GM12864 (cell line): ENCODE measurements at regions not wholly inside any gene's neighbourhood (a gene's known extent, or its start where the extent isn't known, plus 50 kb on each side); places are given as distances from the start of the nearest gene placed in this dataset.

Source experiments
- DNase-seq: peaks from one replicate; pipeline ENCODE4 v3.0.0-alpha.2; 2011; ENCODE audit warnings: low read depth
- H3K4me3 ChIP-seq: 2 replicates; pipeline ENCODE4 v1.5.1; 2011; ENCODE audit warnings: mild to moderate bottlenecking, low read depth, low read length, control low read depth
- TF ChIP-seq, protein P1 (sequence below): IDR thresholded peaks from 2 replicates; pipeline ENCODE4 v1.5.1; 2011; ENCODE audit warnings: low read depth, mild to moderate bottlenecking, moderate library complexity, low read length, control low read depth, inconsistent platforms; ENCODE audit errors: missing control alignments

DNA sequence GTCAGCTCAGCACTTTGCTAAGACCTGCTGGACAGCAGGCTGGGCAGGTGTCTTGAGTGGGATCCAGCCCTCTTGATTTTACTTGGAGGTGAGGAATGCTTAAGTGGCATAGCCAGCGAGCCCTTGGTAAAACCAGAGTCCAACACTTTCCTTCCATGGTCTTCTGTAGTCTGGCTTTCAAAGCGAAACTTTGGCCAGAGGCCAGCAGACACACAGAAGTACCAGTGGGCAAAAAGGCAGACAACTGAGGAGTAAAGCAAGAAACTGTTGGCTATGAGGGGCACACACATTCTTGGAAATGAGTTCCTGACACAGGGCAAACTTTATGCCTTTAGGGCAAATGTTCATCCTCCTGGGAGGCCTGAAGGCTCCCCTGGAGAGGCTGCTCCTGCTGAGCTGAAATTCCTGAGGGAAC, 281.0 kb upstream of the POU3F1 start:
- TF ChIP-seq, protein P1, sequence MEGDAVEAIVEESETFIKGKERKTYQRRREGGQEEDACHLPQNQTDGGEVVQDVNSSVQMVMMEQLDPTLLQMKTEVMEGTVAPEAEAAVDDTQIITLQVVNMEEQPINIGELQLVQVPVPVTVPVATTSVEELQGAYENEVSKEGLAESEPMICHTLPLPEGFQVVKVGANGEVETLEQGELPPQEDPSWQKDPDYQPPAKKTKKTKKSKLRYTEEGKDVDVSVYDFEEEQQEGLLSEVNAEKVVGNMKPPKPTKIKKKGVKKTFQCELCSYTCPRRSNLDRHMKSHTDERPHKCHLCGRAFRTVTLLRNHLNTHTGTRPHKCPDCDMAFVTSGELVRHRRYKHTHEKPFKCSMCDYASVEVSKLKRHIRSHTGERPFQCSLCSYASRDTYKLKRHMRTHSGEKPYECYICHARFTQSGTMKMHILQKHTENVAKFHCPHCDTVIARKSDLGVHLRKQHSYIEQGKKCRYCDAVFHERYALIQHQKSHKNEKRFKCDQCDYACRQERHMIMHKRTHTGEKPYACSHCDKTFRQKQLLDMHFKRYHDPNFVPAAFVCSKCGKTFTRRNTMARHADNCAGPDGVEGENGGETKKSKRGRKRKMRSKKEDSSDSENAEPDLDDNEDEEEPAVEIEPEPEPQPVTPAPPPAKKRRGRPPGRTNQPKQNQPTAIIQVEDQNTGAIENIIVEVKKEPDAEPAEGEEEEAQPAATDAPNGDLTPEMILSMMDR = no peak
- no peak overlapping the region for H3K4me3 ChIP-seq
- no peak for DNase-seq

DNA sequence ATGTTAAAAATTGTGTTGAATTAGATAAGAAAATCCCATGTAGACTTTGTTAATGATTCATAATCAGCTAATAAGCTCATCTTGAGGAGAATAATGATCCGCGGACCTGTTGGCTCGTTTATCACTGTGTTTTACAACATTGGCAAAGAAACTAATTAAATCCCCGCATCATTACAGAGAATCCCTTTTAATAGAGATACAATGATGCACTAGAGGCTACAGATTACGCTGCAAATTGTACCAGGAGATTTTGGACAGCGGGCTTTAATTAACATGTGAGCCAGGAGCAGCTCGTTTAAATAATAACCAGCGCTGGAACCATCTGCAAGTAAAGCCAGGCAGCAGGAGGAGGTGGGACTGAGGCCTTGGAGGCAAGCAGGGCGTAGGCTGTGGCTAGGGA, 280.3 kb upstream of the POU3F1 start:
- H3K4me3 ChIP-seq = no peak overlapping the region
- no peak for DNase-seq
- TF ChIP-seq, protein P1 = no peak

GRCh38 chr1:38326135-38326534, 279.5 kb upstream of the POU3F1 start:
- H3K4me3 ChIP-seq = no peak overlapping the region
- TF ChIP-seq, protein P1 = no peak
- no peak for DNase-seq

DNA sequence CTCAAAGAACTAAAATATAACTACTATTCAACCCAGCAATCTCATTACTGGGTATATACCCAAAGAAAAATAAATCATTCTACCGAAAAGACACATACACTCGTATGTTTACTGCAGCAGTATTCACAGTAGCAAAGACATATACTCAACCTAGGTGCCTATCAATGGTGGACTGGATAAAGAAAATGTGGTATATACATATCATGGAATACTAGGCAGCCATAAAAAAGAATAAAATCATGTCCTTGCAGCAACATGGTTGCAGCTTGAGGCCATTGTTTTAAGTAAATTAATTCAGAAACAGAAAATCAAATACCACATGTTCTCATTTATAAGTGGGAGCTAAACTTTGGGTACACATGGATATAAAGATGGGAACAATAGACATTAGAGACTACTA, 266.2 kb upstream of the POU3F1 start:
- TF ChIP-seq, protein P1 = no peak
- DNase-seq = no peak
- H3K4me3 ChIP-seq = no peak overlapping the region

DNA sequence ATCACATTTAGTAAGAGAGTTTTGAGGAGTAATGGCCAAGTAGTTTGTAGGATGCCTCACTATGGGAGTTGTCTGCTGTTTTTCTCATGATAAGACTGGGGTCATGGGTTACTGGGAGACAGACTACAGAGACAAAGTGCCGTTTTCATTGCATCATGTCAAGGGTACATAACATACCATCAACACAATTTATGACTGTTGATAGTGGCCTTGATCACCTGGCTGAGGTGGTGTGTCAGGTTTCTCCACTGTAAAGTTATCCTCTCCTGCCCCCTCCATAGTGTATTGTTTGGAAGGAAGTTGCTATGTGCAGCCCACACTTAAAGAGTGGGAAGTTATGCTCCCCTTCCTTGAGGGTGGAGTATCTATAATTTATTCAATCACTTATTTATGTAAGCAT, 263.5 kb upstream of the POU3F1 start:
- TF ChIP-seq, protein P1 = no peak
- no peak overlapping the region for H3K4me3 ChIP-seq
- DNase-seq = no peak

DNA sequence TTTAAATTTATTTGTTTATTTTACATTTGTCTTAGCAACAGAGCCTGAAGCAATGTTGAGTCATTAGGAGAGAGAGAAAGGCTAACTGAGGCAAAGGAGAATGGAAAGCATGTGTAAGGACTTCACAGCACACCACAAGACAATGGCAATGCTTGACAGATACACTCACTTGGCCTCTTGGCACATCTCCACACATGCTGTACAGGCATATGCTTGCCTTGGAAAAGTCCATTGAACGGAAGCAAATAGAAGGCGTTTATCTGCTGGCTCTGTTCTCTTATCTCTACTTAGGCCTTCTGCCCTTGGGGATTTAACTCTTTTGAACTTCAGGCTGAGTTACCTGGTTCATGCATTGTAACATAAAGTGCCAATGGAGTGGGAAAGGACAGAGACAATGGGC, 262.2 kb upstream of the POU3F1 start:
- TF ChIP-seq, protein P1 = no peak
- DNase-seq = no peak
- no peak overlapping the region for H3K4me3 ChIP-seq

DNA sequence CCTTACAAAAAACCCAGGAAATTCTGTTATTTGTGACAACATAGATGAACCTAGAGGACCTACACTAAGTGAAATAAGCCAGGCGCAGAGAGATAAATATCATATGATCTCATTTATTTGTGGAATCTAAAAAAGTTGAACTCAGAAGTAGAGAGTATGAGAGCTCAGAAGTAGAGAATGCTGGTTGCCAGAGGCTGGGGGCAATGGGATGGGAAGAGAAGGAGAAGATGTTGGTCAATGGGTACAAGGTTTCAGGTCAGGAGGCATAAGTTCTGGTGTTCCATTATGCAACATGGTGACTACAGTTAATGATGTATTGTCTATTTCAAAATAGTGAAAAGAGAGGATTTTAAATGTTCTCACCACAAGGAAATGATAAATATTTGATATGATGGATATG, 259.1 kb upstream of the POU3F1 start:
- H3K4me3 ChIP-seq = no peak overlapping the region
- no peak for DNase-seq
- TF ChIP-seq, protein P1 = no peak
